GM23338 (cell line): ENCODE measurements at regions not wholly inside any gene's neighbourhood (a gene's known extent, or its start where the extent isn't known, plus 50 kb on each side); places are given as distances from the start of the nearest gene placed in this dataset.

ENCODE experiments used
- ATAC-seq: fragments of 200-7000 bp; cut with Tn5 transposase; 3 replicates; pipeline ENCODE4 v1.9.1; 2020
- DNase-seq: peaks from one replicate; pipeline ENCODE4 v3.0.0-alpha.2; 2015; ENCODE audit warnings: low spot score
- H2AFZ ChIP-seq: fragments of 200-600 bp; sonication (generic); 2 replicates; pipeline ENCODE4 v1.8.0; 2016; ENCODE audit warnings: antibody characterized with exemption, mild to moderate bottlenecking, moderate library complexity
- H3F3A ChIP-seq: fragments of 200-600 bp; sonication (generic); replicated peaks from 2 replicates; pipeline ENCODE4 v1.8.0; 2017; ENCODE audit warnings: antibody characterized with exemption, mixed run types, low read depth
- H3K27ac ChIP-seq: fragments of 200-600 bp; sonication (generic); 2 replicates; pipeline ENCODE4 v1.6.1; 2016; ENCODE audit warnings: low read depth
- H3K27me3 ChIP-seq: fragments of 200-600 bp; sonication (generic); 2 replicates; pipeline ENCODE4 v1.8.0; 2016; ENCODE audit warnings: mild to moderate bottlenecking, mixed run types, moderate library complexity; ENCODE audit not compliant: insufficient read depth
- H3K36me3 ChIP-seq: fragments of 200-600 bp; sonication (generic); 2 replicates; pipeline ENCODE4 v1.8.0; 2016; ENCODE audit warnings: mild to moderate bottlenecking; ENCODE audit not compliant: insufficient read depth
- H3K4me1 ChIP-seq: fragments of 200-600 bp; sonication (generic); 2 replicates; pipeline ENCODE4 v1.8.0; 2016; ENCODE audit warnings: mild to moderate bottlenecking, moderate library complexity; ENCODE audit not compliant: insufficient read depth
- H3K4me2 ChIP-seq: fragments of 200-600 bp; sonication (generic); 2 replicates; pipeline ENCODE4 v1.7.1; 2017; ENCODE audit warnings: mixed run types
- H3K4me3 ChIP-seq: fragments of 200-600 bp; sonication (generic); 2 replicates; pipeline ENCODE4 v1.6.1; 2016; ENCODE audit warnings: mixed run types
- H3K79me2 ChIP-seq: fragments of 200-600 bp; sonication (generic); replicated peaks from 2 replicates; pipeline ENCODE4 v1.8.0; 2017; ENCODE audit warnings: mild to moderate bottlenecking; ENCODE audit not compliant: insufficient read depth
- H3K9me2 ChIP-seq: fragments of 200-600 bp; sonication (generic); 2 replicates; pipeline ENCODE4 v1.8.0; 2017; ENCODE audit not compliant: insufficient read depth
- H4K20me1 ChIP-seq: fragments of 200-600 bp; sonication (generic); replicated peaks from 2 replicates; pipeline ENCODE4 v1.8.0; 2017; ENCODE audit warnings: mild to moderate bottlenecking; ENCODE audit not compliant: insufficient read depth
- H3K27ac Mint-ChIP-seq: 2 replicates; pipeline ENCODE4 v1.8.0; 2020; ENCODE audit warnings: inconsistent platforms, mild to moderate bottlenecking, moderate library complexity, mixed read lengths
- H3K27me3 Mint-ChIP-seq: 3 replicates; pipeline ENCODE4 v1.8.0; 2022; ENCODE audit warnings: low read depth, mild to moderate bottlenecking, moderate library complexity, mixed read lengths, inconsistent platforms; ENCODE audit not compliant: insufficient read depth, poor library complexity
- H3K36me3 Mint-ChIP-seq: 3 replicates; pipeline ENCODE4 v1.8.0; 2021; ENCODE audit warnings: low read depth, mild to moderate bottlenecking, inconsistent platforms, moderate library complexity, mixed read lengths
- H3K4me1 Mint-ChIP-seq: 3 replicates; pipeline ENCODE4 v1.8.0; 2020; ENCODE audit warnings: mild to moderate bottlenecking, inconsistent platforms, mixed read lengths
- H3K4me3 Mint-ChIP-seq: 3 replicates; pipeline ENCODE4 v1.8.0; 2021; ENCODE audit warnings: moderate library complexity, mild to moderate bottlenecking, inconsistent platforms, mixed read lengths
- H3K9me3 Mint-ChIP-seq: 3 replicates; pipeline ENCODE4 v1.8.0; 2020; ENCODE audit warnings: moderate library complexity, mild to moderate bottlenecking, inconsistent platforms, mixed read lengths
- EZH2 ChIP-seq: fragments of 200-600 bp; sonication (generic); IDR thresholded peaks from one replicate; pipeline ENCODE4 v1.8.0; 2017; ENCODE audit warnings: antibody characterized with exemption, mild to moderate bottlenecking, low read depth; ENCODE audit not compliant: unreplicated experiment
- JUNB ChIP-seq: IDR thresholded peaks from one replicate; pipeline ENCODE4 v1.6.1; 2016; ENCODE audit warnings: antibody characterized with exemption; ENCODE audit not compliant: unreplicated experiment
- POLR2AphosphoS5 ChIP-seq: IDR thresholded peaks from 2 replicates; pipeline ENCODE4 v1.6.1; 2016; ENCODE audit warnings: antibody characterized with exemption, low read depth
- ZNF114 ChIP-seq: fragments of 250-450 bp; sonication (Bioruptor Pico); IDR thresholded peaks from 2 replicates; pipeline ENCODE4 v1.5.0; 2020; ENCODE audit warnings: mild to moderate bottlenecking, moderate library complexity
- ZNF331 ChIP-seq: fragments of 250-450 bp; sonication (Bioruptor Pico); IDR thresholded peaks from 2 replicates; pipeline ENCODE4 v1.5.0; 2020; ENCODE audit warnings: low read depth, mild to moderate bottlenecking, moderate library complexity
- TF ChIP-seq, protein P1 (sequence below): IDR thresholded peaks from 2 replicates; pipeline ENCODE4 v1.6.1; 2016; ENCODE audit warnings: antibody characterized with exemption
- TF ChIP-seq, protein P2 (sequence below): fragments of 250-450 bp; sonication (Bioruptor Pico); IDR thresholded peaks from 2 replicates; pipeline ENCODE4 v1.5.0; 2020; ENCODE audit warnings: mild to moderate bottlenecking, moderate library complexity

DNA sequence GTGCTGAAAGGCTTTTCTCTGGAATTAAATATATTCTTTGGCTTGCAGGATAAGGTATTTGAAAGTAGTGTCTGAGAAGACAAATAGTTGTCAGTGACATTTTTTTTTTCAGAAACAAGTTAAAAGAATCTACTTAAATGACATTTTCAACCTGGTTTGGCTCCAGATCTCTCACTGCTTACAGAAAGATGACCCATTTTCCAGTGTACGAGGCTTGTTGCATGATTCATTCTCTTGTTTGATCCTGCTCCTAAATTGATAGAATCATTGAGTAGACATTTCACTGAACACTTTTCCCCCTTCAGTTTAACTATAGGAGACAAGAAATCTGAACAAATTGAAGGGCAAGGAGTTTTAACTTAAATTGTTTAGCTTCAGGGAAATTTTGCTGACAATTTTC lies 546.1 kb downstream of the ZNF608 start:
- H3K4me1 Mint-ChIP-seq = no peaks in the 10 kb centered on the region; the same call in 2 of the 3 replicates
- Histone ChIP-seq H3K4me2 (no peak overlapping the region), H3K27me3 (no peaks in the 10 kb centered on the region), H3K4me3 (no peak overlapping the region), H3K9me2 (no peaks in the 10 kb centered on the region), H3K4me1 (0 out of 2 replicates have a peak, but pooled peaks cover under 1% of the 10 kb centered on the region), H2AFZ (no peak overlapping the region), H3K79me2 (no peaks in the 10 kb centered on the region), H4K20me1 (no peaks in the 10 kb centered on the region), H3F3A (no peaks in the 10 kb centered on the region), H3K27ac (no peak overlapping the region), H3K36me3 (peaks cover 11% of the 10 kb centered on the region; the same call in 1 of the 2 replicates)
- DNase-seq = no peak
- peaks cover 46% of the 10 kb centered on the region for H3K36me3 Mint-ChIP-seq
- no peak for ATAC-seq
- no peak overlapping the region for H3K4me3 Mint-ChIP-seq
- peaks cover 52% of the 10 kb centered on the region for H3K9me3 Mint-ChIP-seq
- H3K27me3 Mint-ChIP-seq = peaks cover 7% of the 10 kb centered on the region
- H3K27ac Mint-ChIP-seq = no peak overlapping the region
- TF ChIP-seq, protein P1, sequence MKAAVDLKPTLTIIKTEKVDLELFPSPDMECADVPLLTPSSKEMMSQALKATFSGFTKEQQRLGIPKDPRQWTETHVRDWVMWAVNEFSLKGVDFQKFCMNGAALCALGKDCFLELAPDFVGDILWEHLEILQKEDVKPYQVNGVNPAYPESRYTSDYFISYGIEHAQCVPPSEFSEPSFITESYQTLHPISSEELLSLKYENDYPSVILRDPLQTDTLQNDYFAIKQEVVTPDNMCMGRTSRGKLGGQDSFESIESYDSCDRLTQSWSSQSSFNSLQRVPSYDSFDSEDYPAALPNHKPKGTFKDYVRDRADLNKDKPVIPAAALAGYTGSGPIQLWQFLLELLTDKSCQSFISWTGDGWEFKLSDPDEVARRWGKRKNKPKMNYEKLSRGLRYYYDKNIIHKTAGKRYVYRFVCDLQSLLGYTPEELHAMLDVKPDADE = no peak
- no peak for TF ChIP-seq JUNB
- no peak for TF ChIP-seq ZNF114
- no peak for TF ChIP-seq EZH2
- TF ChIP-seq ZNF331 (CRISPR knock-in tag) = no peak
- TF ChIP-seq, protein P2, sequence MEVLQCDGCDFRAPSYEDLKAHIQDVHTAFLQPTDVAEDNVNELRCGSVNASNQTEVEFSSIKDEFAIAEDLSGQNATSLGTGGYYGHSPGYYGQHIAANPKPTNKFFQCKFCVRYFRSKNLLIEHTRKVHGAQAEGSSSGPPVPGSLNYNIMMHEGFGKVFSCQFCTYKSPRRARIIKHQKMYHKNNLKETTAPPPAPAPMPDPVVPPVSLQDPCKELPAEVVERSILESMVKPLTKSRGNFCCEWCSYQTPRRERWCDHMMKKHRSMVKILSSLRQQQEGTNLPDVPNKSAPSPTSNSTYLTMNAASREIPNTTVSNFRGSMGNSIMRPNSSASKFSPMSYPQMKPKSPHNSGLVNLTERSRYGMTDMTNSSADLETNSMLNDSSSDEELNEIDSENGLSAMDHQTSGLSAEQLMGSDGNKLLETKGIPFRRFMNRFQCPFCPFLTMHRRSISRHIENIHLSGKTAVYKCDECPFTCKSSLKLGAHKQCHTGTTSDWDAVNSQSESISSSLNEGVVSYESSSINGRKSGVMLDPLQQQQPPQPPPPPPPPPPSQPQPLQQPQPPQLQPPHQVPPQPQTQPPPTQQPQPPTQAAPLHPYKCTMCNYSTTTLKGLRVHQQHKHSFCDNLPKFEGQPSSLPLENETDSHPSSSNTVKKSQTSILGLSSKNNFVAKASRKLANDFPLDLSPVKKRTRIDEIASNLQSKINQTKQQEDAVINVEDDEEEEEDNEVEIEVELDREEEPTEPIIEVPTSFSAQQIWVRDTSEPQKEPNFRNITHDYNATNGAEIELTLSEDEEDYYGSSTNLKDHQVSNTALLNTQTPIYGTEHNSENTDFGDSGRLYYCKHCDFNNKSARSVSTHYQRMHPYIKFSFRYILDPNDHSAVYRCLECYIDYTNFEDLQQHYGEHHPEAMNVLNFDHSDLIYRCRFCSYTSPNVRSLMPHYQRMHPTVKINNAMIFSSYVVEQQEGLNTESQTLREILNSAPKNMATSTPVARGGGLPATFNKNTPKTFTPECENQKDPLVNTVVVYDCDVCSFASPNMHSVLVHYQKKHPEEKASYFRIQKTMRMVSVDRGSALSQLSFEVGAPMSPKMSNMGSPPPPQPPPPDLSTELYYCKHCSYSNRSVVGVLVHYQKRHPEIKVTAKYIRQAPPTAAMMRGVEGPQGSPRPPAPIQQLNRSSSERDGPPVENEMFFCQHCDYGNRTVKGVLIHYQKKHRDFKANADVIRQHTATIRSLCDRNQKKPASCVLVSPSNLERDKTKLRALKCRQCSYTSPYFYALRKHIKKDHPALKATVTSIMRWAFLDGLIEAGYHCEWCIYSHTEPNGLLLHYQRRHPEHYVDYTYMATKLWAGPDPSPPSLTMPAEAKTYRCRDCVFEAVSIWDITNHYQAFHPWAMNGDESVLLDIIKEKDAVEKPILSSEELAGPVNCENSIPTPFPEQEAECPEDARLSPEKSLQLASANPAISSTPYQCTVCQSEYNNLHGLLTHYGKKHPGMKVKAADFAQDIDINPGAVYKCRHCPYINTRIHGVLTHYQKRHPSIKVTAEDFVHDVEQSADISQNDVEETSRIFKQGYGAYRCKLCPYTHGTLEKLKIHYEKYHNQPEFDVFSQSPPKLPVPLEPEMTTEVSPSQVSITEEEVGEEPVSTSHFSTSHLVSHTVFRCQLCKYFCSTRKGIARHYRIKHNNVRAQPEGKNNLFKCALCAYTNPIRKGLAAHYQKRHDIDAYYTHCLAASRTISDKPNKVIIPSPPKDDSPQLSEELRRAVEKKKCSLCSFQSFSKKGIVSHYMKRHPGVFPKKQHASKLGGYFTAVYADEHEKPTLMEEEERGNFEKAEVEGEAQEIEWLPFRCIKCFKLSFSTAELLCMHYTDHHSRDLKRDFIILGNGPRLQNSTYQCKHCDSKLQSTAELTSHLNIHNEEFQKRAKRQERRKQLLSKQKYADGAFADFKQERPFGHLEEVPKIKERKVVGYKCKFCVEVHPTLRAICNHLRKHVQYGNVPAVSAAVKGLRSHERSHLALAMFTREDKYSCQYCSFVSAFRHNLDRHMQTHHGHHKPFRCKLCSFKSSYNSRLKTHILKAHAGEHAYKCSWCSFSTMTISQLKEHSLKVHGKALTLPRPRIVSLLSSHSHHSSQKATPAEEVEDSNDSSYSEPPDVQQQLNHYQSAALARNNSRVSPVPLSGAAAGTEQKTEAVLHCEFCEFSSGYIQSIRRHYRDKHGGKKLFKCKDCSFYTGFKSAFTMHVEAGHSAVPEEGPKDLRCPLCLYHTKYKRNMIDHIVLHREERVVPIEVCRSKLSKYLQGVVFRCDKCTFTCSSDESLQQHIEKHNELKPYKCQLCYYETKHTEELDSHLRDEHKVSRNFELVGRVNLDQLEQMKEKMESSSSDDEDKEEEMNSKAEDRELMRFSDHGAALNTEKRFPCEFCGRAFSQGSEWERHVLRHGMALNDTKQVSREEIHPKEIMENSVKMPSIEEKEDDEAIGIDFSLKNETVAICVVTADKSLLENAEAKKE (CRISPR knock-in tag) = no peak
- no peak for TF ChIP-seq POLR2AphosphoS5
